COLO668 (cell line): ENCODE measurements at regions not wholly inside any gene's neighbourhood (a gene's known extent, or its start where the extent isn't known, plus 50 kb on each side); places are given as distances from the start of the nearest gene placed in this dataset.
"Not testable (repeated sequence)": the region's sequence is repeated elsewhere in the genome, so short reads cannot be mapped to it uniquely, and the experiment has no call there.

Experiments
- DNase-seq: peaks from one replicate; lab custom pipeline; 2025; ENCODE audit not compliant: unreplicated experiment; lab: John Stamatoyannopoulos, UW

GRCh38 chr6:169406804-169407203 lies 153.2 kb upstream of the THBS2 start:
- DNase-seq = no peak

GRCh38 chr6:169406034-169406433 lies 152.4 kb upstream of the THBS2 start:
- DNase-seq = no peak

GRCh38 chr6:169404828-169405227 lies 151.2 kb upstream of the THBS2 start:
- no peak for DNase-seq

GRCh38 chr6:169398342-169399105 lies 144.9 kb upstream of the THBS2 start:
- DNase-seq = no peak

GRCh38 chr6:169397684-169398083 lies 144.0 kb upstream of the THBS2 start:
- DNase-seq = no peak

GRCh38 chr6:169396554-169397163 lies 143.0 kb upstream of the THBS2 start:
- DNase-seq = no peak

GRCh38 chr6:169396009-169396539 lies 142.4 kb upstream of the THBS2 start:
- not testable (repeated sequence) for DNase-seq

GRCh38 chr6:169395080-169395805 lies 141.6 kb upstream of the THBS2 start:
- DNase-seq = no peak

- DNase-seq = no peak
Observed at GRCh38 chr6:169393753-169394152, 140.1 kb upstream of the THBS2 start.

- no peak for DNase-seq
Observed at GRCh38 chr6:169391473-169392071, 137.9 kb upstream of the THBS2 start.

GRCh38 chr6:169388395-169389166 lies 134.9 kb upstream of the THBS2 start:
- DNase-seq = no peak

GRCh38 chr6:169387809-169388383 lies 134.2 kb upstream of the THBS2 start:
- DNase-seq = no peak

- DNase-seq = no peak
Observed at GRCh38 chr6:169386411-169387057, 132.9 kb upstream of the THBS2 start.

- DNase-seq = no peak
Observed at GRCh38 chr6:169385237-169385880, 131.7 kb upstream of the THBS2 start.

- DNase-seq = no peak
Observed at GRCh38 chr6:169384291-169384690, 130.6 kb upstream of the THBS2 start.

GRCh38 chr6:169383265-169383664 lies 129.6 kb upstream of the THBS2 start:
- DNase-seq = no peak

GRCh38 chr6:169382735-169383134 lies 129.1 kb upstream of the THBS2 start:
- no peak for DNase-seq

- no peak for DNase-seq
Observed at GRCh38 chr6:169381988-169382387, 128.3 kb upstream of the THBS2 start.

- DNase-seq = no peak
Observed at GRCh38 chr6:169380493-169380892, 126.8 kb upstream of the THBS2 start.
